ENCODE measurements at regions not wholly inside any gene's neighbourhood (a gene's known extent, or its start where the extent isn't known, plus 50 kb on each side); places are given as distances from the start of the nearest gene placed in this dataset.

GRCh38 chrX:142036116-142036515 is 132.4 kb downstream of the MAGEC1 start:
- Histone ChIP-seq H3K9me1 (replicated peaks; ENCODE audit: control insufficient read depth, extremely low read depth, insufficient read depth, low read length) (no peaks in the 10 kb centered on the region), H3K27ac (ENCODE audit: insufficient read depth, low read depth, low read length) (no peak overlapping the region), H3K9me3 (replicated peaks; ENCODE audit: control insufficient read depth, insufficient read depth, low read length) (no peaks in the 10 kb centered on the region), H4K20me1 (replicated peaks; ENCODE audit: control insufficient read depth, extremely low read depth, insufficient read depth, low read length) (no peaks in the 10 kb centered on the region), H3K4me1 (ENCODE audit: control insufficient read depth, extremely low read depth, insufficient read depth, low read length) (no peaks in the 10 kb centered on the region), H2AFZ (ENCODE audit: low read depth, low read length) (no peak overlapping the region), H3K79me2 (ENCODE audit: control insufficient read depth, insufficient read depth, low read length) (no peaks in the 10 kb centered on the region), H3K36me3 (ENCODE audit: control insufficient read depth in 2 of 2, extremely low read depth in 1 of 2, insufficient read depth in 2 of 2, low read length in 2 of 2) (no peaks in the 10 kb centered on the region), H3K4me3 (replicated peaks in 1 of 3; ENCODE audit: insufficient read depth in 1 of 3, low read depth in 1 of 3, low read length in 3 of 3) (no peak overlapping the region), H3K9ac (replicated peaks; ENCODE audit: extremely low read depth, insufficient read depth, low read length) (no peak overlapping the region), H3K4me2 (ENCODE audit: insufficient read depth, low read length) (no peak overlapping the region), H3K27me3 (ENCODE audit: control insufficient read depth in 2 of 2, insufficient read depth in 2 of 2, low read length in 2 of 2) (no peaks in the 10 kb centered on the region)
- no peak for TF ChIP-seq GATA2 (IDR thresholded peaks at IDR 0.05; ENCODE audit: insufficient read depth, insufficient read length, low read depth, low read length)
- TF ChIP-seq POLR2A (IDR thresholded peaks at IDR 0.05; ENCODE audit: low read depth, low read length) = no peak
- TF ChIP-seq POLR2AphosphoS5 (IDR thresholded peaks at IDR 0.05; ENCODE audit: insufficient read depth, low read depth, low read length) = no peak
- TF ChIP-seq CTCF (IDR thresholded peaks at IDR 0.05; ENCODE audit: extremely low read depth in 1 of 2, insufficient read depth in 1 of 2, low read depth in 1 of 2, low read length in 2 of 2) = no peak
- no peak for TF ChIP-seq EZH2 (IDR thresholded peaks at IDR 0.05; ENCODE audit: borderline replicate concordance, low read depth, low read length, severe bottlenecking)
- TF ChIP-seq MAX (IDR thresholded peaks at IDR 0.05; ENCODE audit: insufficient read depth, insufficient read length) = no peak
- no peak for TF ChIP-seq FOS (IDR thresholded peaks at IDR 0.05; ENCODE audit: borderline replicate concordance, insufficient read depth, low read length)
- TF ChIP-seq JUN (IDR thresholded peaks at IDR 0.05; ENCODE audit: borderline replicate concordance, insufficient read depth, insufficient read length, low read depth) = no peak
- no peak for TF ChIP-seq MYC (IDR thresholded peaks at IDR 0.05; ENCODE audit: low read depth, low read length)
- dilution Hi-C loops (cut with MboI; ENCODE audit: extremely low pct_ligation_motif_present, low sequenced_read_pairs) = no loop called here
- ChIA-PET POLR2A (no interaction called here), CTCF (no interaction called here)
- BruUV-seq (replicated peaks) = no TSS peak
- DNase-seq (ENCODE audit: low read depth, low spot score) (peak; percentile 0), FAIRE-seq (no peak)
- intact Hi-C loops (cut with micrococcal nuclease) = no loop called here
